Stomach (tissue), 8 donors: ENCODE measurements at regions not wholly inside any gene's neighbourhood (a gene's known extent, or its start where the extent isn't known, plus 50 kb on each side); places are given as distances from the start of the nearest gene placed in this dataset.

Source experiments
- DNase-seq, 2 donors: peaks; one replicate each; pipeline versions ENCODE4 v3.0.0 to v3.0.0-alpha.2; 2013 to 2019
- H3K27ac ChIP-seq, 5 donors: fragments of 200-600 bp in 4 of 5; sonication (generic) in 4 of 5; one replicate each; pipeline ENCODE4 v1.5.1; 2013 to 2019; ENCODE audit warnings: mild to moderate bottlenecking in 1 of 5, moderate library complexity in 1 of 5
- H3K27me3 ChIP-seq, 3 donors: fragments of 200-600 bp; sonication (generic); one replicate each; pipeline ENCODE4 v1.5.1; 2017 to 2019; ENCODE audit warnings: mixed run types in 1 of 3
- H3K36me3 ChIP-seq, 4 donors: fragments of 200-600 bp; sonication (generic); 1 replicate in 3 of 4; 2 replicates in 1 of 4; pipeline ENCODE4 v1.5.1; 2016 to 2019
- H3K4me1 ChIP-seq, 4 donors: fragments of 200-600 bp; sonication (generic); one replicate each; pipeline ENCODE4 v1.5.1; 2016 to 2019
- H3K4me3 ChIP-seq, 4 donors: fragments of 200-600 bp; sonication (generic) in 3 of 4; one replicate each; pipeline ENCODE4 v1.5.1; 2016 to 2019; ENCODE audit warnings: mild to moderate bottlenecking in 1 of 4
- H3K9me3 ChIP-seq, 4 donors: fragments of 200-600 bp; sonication (generic); one replicate each; pipeline ENCODE4 v1.5.1; 2016 to 2019
- EP300 ChIP-seq: sonication (generic); formaldehyde crosslinking; IDR thresholded peaks from one replicate; pipeline ENCODE4 v1.6.1; 2017; ENCODE audit warnings: antibody characterized with exemption
- POLR2A ChIP-seq, 4 donors: fragments of 450-650 bp; IDR thresholded peaks; one replicate each; pipeline ENCODE4 v1.6.1; 2016; ENCODE audit warnings: antibody characterized with exemption in 4 of 4, control low read depth in 2 of 4, mild to moderate bottlenecking in 1 of 4, moderate library complexity in 1 of 4
- POLR2AphosphoS5 ChIP-seq, 3 donors: sonication (generic); formaldehyde crosslinking; IDR thresholded peaks; one replicate each; pipeline ENCODE4 v1.6.1; 2016; ENCODE audit warnings: antibody characterized with exemption in 3 of 3
- WGBS, 5 donors: extraction: QIAGEN DNeasy Blood & Tissue Kit in 3 of 5; methylation state at CpG; one replicate each; pipeline versions ENCODE4 v1.1.5 to v1.1.7; 2013 to 2018; 5-methylcytosine and 5-hydroxymethylcytosine counted together
- intact Hi-C: fragments of 100-400 bp; cut with DNase I; formaldehyde crosslinking; loops from one replicate; pipeline ENCODE4 v1.15.1; 2023; ENCODE audit warnings: low total_unique reads
- TF ChIP-seq, protein P1 (sequence below), 7 experiments: fragments of 450-650 bp in 4 of 7; fragments of 200-600 bp in 3 of 7; sonication (generic) in 3 of 7; IDR thresholded peaks; one replicate each; pipeline ENCODE4 v1.5.1; 2016 to 2019; ENCODE audit warnings: antibody characterized with exemption in 7 of 7, control low read depth in 2 of 7, mild to moderate bottlenecking in 1 of 7
- donor health status: healthy with polysubstance abuse.
- donor health status: Bipolar disorder and iron deficiency.
- donor health status: healthy.

DNA sequence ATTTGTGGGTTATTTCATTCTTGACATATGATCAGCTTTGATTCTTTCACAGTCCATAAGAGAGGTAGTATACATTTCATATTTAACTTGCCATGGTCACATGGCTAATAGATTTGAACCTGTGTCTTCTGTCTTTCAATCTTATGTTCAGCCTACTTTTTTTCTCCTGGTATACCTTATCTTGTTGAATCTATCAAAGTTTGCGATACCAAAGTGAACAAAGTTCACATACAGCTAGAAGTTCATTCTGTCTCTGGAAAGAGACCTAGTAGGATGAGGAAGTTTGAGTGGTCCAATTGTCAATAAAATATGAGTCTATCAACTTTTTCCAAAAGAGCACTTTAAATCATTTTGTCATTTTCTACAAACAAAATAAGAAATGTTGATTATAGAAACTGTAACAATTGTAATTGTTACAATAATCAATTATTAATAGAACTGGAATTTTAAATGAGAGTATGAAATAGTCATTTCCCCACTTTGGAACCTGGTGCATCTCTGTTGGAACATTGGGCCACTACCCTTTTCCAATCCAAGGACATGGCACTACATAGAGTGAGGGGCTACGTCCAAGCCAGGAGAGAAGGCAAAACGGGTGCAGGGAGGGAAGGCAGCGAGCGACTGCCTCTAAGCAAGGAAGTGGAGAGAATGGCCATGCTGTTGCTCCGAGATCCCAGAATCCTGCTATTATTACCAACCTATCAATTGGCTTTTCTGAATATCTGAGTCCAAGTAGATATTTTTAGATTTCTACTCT, 194.2 kb upstream of the FOXQ1 start:
- WGBS, 5 donors, result 78 to 83% (median 81%) methylated on average over 6 of the region's 6 CpGs
- TF ChIP-seq POLR2A (IDR thresholded peaks at IDR 0.05), result no peak
- TF ChIP-seq, protein P1, sequence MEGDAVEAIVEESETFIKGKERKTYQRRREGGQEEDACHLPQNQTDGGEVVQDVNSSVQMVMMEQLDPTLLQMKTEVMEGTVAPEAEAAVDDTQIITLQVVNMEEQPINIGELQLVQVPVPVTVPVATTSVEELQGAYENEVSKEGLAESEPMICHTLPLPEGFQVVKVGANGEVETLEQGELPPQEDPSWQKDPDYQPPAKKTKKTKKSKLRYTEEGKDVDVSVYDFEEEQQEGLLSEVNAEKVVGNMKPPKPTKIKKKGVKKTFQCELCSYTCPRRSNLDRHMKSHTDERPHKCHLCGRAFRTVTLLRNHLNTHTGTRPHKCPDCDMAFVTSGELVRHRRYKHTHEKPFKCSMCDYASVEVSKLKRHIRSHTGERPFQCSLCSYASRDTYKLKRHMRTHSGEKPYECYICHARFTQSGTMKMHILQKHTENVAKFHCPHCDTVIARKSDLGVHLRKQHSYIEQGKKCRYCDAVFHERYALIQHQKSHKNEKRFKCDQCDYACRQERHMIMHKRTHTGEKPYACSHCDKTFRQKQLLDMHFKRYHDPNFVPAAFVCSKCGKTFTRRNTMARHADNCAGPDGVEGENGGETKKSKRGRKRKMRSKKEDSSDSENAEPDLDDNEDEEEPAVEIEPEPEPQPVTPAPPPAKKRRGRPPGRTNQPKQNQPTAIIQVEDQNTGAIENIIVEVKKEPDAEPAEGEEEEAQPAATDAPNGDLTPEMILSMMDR (IDR thresholded peaks at IDR 0.05), result no peak
- Histone ChIP-seq H3K4me1 (no peaks in the 10 kb centered on the region), H3K4me3 (no peak overlapping the region), H3K27ac (no peak overlapping the region), H3K36me3 (no peaks in the 10 kb centered on the region), H3K27me3 (no peaks in the 10 kb centered on the region), H3K9me3 (no peaks in the 10 kb centered on the region)
- intact Hi-C loops, result no loop called here
- no peak for DNase-seq

DNA sequence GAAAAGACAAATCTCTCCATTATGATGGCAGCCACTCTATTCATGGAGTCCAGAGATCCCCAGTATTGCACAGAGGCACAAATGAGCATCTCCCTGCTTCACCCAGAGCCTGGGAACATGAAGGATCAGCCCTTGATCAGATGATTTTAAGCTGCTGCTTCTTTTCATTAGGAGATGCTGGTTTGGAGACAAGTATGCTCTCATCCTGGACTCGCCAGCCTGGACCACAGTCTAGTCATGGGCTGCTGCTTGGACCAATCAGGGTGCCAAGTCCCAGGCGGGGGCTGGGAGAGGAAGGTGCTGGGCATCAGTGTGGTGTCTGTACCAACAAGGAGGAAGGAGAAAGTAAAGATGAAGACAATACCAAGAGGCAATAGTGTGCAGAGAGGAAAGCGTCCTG, 195.7 kb upstream of the FOXQ1 start:
- peaks cover 0 to 3% (median 0%) of the 10 kb centered on the region in 4 donors for H3K4me1 ChIP-seq
- no peaks in the 10 kb centered on the region for H3K27me3 ChIP-seq
- WGBS, 5 donors, result 88 to 95% (median 93%) methylated on average over 3 of the region's 3 CpGs
- no peak for DNase-seq
- H3K9me3 ChIP-seq, result no peaks in the 10 kb centered on the region
- TF ChIP-seq, protein P1 (IDR thresholded peaks at IDR 0.05), result no peak
- TF ChIP-seq POLR2AphosphoS5 (IDR thresholded peaks at IDR 0.05), result no peak
- TF ChIP-seq EP300, result no peak
- no peak for TF ChIP-seq POLR2A (IDR thresholded peaks at IDR 0.05)
- intact Hi-C loops, result no loop called here
- H3K4me3 ChIP-seq, result no peak overlapping the region
- H3K36me3 ChIP-seq, result no peaks in the 10 kb centered on the region
- no peak overlapping the region for H3K27ac ChIP-seq

DNA sequence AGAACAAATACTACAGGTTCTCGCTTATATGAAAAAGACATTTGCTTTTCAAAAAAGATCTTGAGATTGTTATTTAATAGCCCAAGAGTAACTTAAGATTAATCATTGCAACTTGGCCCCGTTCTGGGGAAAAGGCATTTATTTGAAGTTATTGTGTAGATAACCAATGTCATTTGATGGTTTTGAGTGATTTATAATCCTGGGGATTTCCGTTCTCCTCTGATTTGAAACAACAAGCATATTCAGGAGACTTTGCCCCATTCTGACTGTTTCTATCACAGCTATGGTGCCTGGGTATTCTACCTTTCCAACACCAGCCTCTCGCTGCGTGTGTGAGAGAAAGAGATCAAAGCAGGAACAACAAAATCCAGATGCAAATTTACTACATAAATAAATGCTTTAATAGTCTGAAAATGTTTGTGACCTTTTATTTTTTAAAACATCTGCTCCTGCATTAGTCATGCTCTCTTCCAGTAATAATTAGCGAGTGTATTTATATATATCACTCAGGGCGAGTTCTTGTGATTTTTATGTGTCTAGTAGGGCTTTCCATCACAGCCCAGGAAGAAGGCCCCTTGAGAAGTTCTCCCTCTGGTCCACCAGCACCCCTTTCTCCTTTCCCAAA, 197.9 kb upstream of the FOXQ1 start:
- Histone ChIP-seq H3K36me3 (no peaks in the 10 kb centered on the region), H3K4me1 (peaks cover 0 to 7% (median 0%) of the 10 kb centered on the region in 4 donors), H3K27ac (no peak overlapping the region), H3K9me3 (no peaks in the 10 kb centered on the region), H3K4me3 (no peak overlapping the region), H3K27me3 (no peaks in the 10 kb centered on the region)
- intact Hi-C loops, result no loop called here
- no peak for DNase-seq
- WGBS, 5 donors, result 60 to 78% (median 75%) methylated on average over 7 of the region's 7 CpGs
- TF ChIP-seq POLR2AphosphoS5 (IDR thresholded peaks at IDR 0.05) (no peak), EP300 (no peak), POLR2A (IDR thresholded peaks at IDR 0.05) (no peak)
- TF ChIP-seq, protein P1 (IDR thresholded peaks at IDR 0.05), result no peak

DNA sequence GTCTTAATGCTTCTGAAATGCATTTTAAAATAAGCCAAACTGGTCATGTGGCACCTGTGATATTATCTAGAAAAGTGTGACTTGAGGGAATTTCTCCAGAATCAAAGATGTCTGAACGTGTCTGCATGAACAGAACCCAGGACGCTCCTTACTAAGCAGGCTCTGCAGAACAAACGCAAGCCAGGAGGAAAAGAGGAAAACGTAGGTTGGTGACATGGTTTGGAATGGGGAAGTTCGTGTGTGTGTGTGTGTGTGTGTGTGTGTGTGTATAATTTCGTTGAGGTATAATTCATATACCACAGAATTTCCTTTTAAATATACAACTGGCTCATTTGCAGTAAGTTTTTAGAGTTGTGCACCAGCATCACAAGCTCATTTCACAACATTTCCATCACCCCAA, 200.5 kb upstream of the FOXQ1 start:
- TF ChIP-seq, protein P1 (IDR thresholded peaks at IDR 0.05), result no peak
- no peak for TF ChIP-seq EP300
- TF ChIP-seq POLR2A (IDR thresholded peaks at IDR 0.05), result no peak
- TF ChIP-seq POLR2AphosphoS5 (IDR thresholded peaks at IDR 0.05), result no peak
- Histone ChIP-seq H3K36me3 (no peaks in the 10 kb centered on the region), H3K4me3 (no peak overlapping the region), H3K9me3 (no peaks in the 10 kb centered on the region), H3K27me3 (no peaks in the 10 kb centered on the region), H3K27ac (peak overlapping the region in 1 of 5 donors; percentile 5), H3K4me1 (peaks cover 0 to 9% (median 0%) of the 10 kb centered on the region in 4 donors)
- DNase-seq, result no peak
- intact Hi-C loops, result no loop called here
- 23 to 48% (median 34%) methylated on average over 6 of the region's 6 CpGs for WGBS, 5 donors
